Medulla oblongata (tissue), 1 donor: ENCODE measurements at regions not wholly inside any gene's neighbourhood (a gene's known extent, or its start where the extent isn't known, plus 50 kb on each side); places are given as distances from the start of the nearest gene placed in this dataset.
"Not testable (repeated sequence)": the region's sequence is repeated elsewhere in the genome, so short reads cannot be mapped to it uniquely, and the experiment has no call there.

ENCODE experiments used
- DNase-seq: peaks from one replicate; pipeline ENCODE4 v3.0.0-alpha.2; 2015; ENCODE audit errors: extremely low spot score

DNA sequence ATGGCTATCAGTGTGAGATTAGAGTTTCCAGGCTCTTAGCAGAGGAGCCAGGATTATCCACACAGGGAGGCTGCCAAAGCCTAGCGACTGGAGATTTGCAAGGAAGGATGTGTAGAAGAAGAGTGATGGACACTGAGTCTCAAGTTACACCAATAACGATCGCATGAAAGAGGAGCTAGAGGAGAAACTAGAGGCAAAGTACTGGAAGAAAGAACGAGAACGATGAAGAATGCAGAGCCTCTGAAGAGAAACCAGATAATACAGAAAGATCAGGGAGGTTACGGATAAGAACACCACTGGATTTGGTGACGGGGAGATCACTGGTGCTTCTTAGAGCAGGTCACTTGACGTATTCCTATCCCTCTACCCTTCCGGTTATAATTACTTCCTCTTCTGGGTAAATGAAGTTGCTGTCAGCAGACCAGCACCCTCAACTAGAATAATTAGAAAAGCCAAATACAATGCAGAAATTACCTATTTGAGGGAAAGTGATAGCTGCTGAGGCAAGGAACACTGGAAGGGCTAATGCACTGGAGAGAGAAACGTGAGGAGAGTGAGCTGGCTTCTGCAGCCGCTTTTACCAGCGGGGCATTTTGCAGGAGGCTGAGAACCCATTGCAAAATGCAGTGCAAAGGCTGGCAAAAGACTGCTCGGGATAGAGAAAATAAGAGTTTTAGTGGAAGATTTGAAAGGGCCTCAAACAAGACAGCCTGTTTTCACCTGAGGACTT lies 93.1 kb upstream of the HIF1A start:
- DNase-seq, result peak; percentile 18

DNA sequence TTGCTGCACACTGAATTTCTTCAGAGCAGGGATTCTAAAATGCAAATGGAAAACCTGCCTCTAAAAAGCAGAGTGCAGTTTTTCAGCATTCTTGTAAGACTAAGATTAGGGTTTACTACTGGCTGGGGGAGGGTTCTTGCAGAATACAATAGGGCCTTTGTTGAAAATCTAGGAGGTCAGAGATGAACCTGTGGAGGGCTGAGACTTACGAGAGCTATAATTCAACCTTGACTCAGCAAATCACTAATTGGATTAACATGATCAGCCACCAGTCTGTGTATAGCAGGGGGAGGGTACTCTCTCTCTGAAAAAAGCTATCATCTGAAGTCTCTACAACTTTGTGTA lies 92.6 kb upstream of the HIF1A start:
- no peak for DNase-seq

DNA sequence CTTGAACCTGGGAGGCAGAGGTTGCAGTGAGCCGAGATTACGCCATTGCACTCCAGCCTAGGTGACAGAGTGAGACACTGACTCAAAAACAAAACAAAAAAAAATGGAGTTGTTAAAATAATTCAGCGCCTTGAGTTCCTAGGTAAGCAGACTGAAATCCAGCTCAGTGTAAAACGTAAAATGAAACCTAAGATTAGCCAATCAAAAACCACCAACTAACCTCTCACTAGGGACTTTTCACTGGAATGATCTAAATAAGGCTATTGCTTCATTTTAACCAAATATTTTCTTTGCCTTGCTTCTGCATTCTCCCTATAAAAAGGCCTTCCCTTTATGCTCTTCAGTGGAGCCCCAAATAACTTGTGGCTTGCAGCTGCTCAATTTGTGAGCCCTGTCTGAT lies 91.6 kb upstream of the HIF1A start:
- peak; percentile 13 for DNase-seq

DNA sequence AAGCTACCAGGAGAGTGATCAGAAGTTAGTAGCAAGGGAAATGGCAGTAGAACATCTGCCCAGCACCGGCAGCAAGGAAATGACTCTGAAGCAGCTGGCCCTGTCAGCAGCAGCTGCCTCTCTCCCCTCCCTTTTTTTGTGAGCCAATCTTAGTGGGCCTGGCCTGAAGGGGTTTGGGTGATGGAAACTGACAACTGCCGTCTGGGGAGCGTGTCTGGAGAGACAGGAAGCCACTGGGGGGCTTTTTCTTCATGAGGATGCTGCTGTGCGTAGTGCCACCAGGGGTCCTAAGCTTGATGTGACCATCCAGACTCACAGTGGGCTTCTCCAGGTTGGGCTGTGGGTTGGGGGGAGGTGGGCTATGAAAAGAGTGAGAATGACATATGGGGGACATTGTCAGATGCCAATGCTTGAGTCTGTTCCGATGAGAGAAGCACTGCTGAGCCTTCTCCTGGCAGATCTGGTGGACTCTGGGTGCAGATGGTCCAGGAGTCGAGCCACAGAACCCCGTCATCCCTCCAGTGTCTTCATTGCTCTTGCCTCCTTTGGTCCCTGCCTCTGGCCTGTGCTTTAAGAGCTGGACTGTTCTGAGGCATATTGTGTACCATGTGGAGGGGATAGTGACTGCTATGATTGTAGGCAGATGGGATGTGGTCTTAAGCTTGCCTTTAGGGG lies 87.6 kb upstream of the HIF1A start:
- DNase-seq, result no peak

DNA sequence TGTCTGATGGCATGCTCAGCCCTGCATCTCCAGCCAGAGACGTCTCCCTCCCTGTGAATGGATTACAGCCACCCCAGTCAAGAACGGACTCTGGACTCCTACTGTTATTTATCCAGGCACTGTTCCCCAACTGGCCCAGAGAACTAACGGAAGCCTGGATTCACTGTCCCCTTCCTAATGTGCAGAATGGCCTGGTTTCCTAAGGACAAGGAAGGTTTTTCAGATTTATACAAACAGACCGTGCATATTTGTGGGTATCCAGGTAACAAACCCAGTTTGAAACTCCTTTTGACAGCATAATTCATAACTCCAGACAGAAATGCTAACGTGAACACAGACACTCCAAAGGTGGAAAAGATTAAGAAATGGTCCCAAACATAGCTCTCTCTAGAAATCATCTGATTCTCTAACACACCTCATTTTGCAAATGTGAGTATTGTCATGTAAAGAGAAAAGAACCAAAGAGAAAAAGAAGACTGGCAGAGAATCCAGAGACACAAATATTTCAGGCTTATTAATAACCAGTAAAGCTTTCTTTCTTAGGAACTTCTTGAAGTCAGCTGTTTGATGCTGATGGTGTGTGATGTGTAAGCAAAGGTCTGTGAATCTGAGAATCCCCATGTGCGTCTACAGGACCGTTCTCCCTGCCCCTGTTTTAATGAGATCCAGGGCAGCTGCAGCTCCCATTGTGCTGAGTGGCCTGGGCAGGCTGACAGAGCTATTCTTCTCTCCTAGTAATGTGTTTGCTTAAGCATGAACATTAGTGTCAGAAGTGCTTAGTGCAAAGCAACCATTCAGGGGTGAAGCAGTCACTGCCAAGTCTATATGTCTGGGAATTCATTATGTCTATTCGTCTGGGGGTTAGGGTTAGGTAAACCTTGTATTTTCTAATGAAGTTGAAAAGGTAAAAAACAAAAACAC lies 86.8 kb upstream of the HIF1A start:
- peak; percentile 79 for DNase-seq

DNA sequence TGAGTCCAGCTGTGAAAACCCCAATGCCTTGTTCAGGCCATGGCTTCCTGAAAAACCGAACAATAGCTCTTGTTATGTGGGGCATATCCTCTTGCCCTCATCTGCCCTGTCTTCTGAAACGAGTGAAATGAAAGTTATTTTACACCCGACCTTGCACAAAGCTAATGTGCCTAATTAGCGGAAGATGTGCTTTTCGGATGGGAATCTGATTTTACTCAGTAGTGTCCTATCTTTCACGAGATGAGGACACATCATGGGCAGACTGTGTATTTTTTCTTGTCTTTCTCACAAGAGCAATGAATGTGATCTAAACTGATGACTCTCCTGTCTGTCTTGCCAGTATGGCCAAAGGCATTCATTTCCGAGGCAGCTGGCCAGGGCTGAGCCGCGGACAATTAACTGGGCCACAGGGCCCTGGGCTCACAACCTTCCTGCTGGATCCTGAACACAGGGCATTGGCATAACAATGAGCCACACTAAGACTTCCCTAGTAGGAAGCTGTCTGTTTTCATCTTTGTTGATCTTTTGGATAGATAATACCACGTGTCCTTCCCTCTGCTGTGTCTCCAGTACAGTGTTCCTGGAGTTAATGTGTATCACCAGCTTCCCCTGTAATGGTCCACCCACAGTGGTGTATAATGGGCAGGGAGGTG lies 86.0 kb upstream of the HIF1A start:
- peak; percentile 79 for DNase-seq

DNA sequence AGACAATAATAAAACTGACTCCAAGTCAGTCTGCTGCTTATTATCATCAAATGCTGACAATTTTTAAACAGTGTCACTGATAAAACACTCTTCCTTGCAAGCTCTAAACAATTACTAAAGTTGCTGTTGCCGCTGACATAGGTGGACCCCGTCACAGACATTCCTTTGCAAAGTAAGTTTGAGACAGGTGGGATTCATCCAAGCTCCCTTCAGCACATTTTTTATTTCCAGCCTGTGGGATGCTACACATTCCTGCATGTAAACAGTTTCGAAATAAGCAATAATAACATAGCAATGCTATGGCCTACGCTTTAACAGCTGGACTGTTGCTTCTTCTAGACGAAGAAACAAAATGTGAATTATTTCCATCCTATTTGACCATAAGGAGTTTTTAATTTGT lies 85.4 kb upstream of the HIF1A start:
- DNase-seq, result no peak

DNA sequence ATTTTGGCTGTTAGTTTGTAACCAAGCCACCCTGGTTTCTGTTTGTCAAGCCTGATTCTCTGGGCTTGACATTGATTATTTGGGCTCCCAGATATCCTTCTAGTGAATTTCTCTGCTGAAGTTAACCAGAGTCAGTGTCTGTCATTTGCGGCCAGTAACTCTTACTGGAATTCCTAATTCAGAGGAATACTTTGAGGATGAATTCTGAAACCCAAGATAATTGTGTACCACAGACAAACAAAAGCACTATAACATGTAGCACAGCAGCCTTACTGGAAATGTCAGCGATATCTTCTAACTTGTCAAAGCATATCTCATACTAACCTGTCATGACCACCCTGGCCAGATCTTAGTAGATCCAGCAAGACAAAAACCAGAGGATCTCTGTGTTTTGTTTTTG lies 84.4 kb upstream of the HIF1A start:
- no peak for DNase-seq

DNA sequence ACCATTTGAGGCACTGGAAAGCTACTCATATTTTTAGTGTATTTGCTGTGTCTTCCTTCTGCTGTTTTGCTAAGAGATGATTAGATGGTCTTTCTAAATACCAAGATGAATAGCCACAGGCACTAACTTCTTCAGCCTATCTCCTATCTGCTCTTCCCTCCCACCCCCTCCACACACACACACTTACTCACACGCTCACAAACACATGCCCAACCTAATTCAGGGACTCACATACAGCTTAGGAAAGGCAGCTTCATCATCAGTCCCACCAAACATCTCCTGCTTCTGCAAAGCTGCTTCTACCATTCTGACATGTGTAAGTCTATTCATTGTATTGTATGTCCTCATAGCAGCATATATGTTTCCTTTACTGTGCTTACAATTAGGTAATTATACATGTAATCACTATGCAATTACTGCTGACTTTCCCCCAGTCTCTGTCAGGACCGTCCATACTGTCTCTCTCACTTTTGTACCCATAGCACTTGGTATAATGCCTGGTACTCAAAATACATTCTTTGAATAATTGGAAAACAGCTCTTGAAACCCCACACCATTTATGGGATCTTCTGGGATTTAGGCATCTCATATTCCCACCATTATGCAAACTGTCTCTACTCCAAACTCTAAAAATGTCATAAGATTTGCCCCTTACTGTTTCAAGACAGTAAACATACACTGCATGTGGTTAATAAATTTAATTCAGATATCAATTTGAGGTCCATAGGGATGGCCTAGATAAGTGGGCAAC lies 83.3 kb upstream of the HIF1A start:
- no peak for DNase-seq

DNA sequence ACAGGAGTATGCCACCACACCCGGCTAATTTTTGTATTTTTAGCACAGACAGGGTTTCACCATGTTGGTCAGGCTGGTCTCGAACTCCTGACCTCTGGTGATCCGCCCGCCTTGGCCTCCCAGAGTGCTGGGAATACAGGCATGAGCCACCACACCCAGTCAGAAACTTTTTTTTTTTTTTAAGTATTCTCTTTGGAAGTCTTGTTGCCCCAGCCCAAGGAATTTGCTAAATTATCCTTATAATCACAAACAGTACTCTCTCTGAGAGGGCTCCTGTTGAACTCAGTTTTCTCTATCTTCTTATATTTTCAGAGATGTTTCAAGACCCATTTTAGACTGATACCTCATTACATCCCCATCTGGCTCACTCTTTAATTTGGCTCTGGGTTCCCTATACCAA lies 82.3 kb upstream of the HIF1A start:
- not testable (repeated sequence) for DNase-seq

DNA sequence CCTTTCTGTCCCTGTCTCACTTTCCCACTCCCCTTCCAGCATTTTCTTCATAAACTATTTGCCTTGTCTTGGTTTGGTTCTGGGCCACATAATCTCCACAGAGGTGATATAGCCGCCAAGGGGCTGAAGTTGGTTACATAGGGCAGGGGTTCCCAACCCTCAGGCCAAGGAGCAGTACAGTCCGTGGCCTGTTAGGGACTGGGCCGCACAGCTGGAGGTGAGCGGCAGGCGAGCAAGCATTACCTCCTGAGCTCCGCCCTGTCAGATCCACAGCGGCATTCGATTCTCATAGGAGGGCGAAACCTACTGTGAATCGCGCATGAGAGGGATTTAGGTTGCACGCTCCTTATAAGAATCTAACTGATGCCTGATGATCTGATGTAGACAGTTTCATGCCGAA lies 80.6 kb upstream of the HIF1A start:
- no peak for DNase-seq

DNA sequence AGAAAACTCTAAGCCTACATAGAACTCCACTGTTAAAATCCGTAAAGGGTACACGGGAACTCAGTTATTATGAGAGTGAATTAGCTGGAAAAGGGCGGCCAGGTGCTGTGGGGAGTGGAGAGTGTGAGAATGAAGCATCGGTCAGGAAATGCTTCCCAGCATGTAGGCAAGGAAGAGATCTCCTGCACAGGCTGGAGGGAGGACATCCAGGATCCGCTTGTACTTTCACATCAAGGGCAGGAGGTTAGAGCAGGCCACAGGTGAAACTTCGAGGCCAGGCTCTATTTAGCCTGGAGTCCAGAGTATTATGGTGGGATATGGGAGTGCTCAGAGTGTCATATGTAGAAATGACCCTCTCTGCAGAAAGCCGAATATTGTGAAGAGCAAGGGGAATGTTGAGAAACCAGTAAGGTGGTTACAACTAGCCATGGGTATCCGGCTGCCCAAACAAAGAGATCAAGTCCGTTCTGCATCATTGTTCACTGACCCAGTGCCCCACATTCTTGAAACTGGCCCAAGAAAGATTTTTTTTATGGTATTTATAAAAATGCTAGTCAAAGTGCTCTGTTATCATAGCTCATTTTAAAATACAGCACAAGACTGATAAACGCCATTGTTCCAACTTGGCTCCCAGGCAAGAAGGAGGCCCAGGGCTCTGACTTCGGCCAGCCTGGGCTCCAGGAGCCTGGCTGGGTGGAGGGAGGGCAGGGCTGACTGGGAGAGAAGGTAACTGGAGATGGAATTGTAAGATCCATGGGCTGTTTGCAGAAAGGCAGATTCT lies 79.4 kb upstream of the HIF1A start:
- no peak for DNase-seq

DNA sequence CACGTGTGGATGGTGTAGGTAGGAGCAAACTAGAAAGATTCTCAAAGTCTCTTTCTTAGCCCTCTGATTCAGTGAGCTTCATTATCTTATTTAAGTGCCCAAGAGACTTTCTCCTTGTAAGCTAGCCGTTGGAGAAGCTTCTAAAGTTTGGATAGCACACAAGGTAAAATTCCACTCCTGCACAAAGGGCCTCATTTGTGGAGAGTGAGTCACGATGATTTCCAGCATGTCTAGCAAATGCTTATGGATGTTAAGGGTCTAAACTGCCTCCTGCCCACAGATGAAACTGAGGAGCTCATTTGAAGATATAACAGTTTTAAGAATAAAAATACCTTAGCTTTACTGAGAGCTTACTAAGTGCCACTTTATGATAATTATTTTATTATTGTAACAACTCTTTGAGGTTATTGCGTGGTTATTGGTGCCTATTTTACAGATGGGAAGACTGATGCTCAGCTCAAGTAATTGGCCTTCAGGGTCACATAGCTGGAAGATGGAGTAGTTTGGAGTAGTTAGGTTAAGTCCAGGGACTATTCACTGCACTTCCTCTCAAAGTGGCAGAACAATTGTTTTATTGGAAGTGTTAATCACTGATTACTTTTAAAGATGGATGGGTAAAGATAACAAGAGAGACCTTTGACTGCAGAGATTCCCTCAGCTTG lies 78.7 kb upstream of the HIF1A start:
- DNase-seq, result no peak

DNA sequence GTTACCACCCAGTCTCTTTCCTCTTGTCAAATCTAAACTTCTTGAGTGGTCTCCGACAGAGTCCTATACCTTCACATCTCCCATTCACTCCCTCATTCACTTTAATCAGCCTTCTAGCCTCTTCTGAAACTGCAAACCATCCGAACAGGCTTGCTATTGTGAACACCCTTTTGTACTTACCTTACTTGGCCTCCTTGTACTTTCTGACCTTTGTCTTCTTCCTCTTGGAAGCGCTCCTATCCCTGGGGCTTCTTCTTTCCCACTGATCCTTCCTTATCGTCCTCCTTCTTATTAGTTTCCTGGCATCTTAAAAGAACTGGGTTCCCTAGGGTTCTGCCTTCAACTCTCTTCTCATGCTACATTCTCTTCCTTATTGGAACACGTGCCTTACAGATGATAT lies 76.9 kb upstream of the HIF1A start:
- DNase-seq, result no peak

DNA sequence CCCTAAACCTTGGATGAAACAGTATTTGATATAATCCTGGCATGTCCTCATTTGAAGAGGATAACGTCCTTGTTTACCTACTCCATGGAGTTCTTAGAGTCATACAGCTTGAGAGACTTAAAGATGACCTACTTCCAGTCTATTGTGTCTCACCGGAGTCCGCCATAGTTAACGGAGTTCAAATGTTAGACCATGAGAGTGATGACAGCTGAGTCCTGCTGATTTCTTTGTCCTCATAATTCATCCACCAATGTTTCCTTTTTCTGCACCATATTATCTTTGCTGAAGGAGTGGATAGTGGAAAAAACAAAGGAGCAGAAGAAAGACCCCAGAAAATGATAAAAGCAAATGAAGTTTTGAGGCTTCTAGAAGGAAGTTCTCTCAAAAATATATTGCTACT lies 75.8 kb upstream of the HIF1A start:
- no peak for DNase-seq

DNA sequence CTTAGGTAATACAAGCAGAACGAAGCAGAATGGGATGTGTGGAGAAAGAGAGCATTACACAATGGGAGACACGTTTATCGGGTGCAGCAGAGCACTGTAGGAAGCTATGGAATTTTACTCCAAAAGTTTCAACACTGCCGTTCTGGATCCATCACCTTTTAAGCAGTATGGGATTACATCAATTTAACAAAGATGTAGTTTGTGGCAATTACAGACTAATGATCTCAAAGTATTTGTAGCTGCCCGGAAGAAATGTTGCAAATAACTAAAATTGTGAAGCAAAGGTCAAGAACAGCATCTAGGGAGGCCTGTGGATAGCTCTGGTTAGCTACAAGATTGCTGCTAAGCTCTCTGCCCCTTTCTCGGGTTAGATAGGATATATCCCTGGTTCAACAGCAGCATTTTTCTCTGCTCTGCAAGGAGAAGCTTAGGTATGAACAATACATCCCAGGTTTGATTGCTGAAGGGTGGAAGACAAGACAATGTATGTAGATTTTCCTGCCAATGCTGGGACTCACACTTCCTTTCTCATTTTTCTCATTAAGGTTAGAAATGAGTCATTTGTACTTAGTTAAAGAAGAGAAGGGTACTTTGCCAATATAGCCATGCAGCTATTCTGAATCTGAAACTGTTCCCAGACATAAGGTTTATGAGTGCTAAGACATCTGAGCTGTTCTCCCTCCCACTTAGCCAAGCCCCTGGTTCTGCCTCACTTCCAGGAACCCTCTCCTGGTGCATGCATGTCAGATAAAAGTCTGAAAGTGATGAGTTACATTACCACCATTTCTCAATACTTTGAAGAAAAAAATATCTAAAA lies 75.0 kb upstream of the HIF1A start:
- no peak for DNase-seq

DNA sequence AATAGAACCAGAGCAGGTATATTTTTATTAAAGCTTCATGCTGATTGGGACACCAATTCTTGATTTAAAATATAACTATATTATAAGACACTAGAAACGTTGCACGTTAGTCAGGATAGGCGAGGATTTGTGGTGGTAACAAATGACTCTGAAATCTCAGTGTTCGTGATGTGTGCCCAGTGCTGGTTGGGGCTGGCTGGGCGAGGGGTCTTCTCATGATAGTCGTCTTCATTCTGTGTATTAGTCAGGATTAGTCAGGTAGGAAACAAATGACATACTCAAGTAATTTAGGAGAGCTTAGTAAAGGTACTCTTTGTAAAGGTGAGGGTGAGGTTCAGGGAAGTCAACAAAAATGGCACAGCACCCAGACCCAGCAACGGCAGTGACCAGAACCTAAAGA lies 73.9 kb upstream of the HIF1A start:
- no peak for DNase-seq

DNA sequence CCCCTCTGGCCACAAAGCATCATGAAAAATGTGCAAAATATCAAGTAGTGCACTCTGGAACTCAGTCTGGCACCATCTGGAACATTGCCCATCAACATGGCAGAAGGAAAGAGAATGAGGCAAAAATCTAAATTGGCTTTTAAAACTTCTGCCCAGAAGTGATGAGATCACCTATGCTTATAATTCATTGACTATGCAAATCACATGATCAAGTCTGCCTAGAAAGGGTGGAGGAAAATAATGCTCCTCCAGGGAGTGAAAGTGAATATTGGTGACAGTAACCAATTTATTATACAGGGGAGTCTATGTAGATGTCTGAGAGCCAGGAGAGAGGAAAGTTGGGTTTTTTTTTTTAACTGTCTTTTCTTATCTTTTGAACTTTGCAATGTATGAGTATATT lies 73.3 kb upstream of the HIF1A start:
- DNase-seq, result no peak

DNA sequence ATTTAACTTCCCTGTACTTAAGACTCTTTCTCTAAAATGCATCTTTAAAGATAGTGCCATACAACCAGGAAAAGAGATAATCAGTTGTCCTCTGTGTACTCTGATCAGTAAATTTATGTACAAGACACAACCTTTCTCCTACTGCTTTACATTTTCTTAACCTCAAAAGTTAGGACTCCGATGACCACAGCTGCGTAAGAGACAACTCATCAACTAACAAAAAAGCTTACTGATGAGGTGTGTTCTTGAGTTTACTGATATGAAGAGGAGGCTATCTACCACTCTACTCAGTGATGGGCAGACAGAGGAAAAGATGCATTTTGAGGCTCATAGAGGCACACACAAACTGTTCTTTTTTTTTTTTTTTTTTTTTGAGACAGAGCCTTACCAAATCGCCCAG lies 71.4 kb upstream of the HIF1A start:
- DNase-seq, result no peak
